GM18867 (cell line): ENCODE measurements at regions not wholly inside any gene's neighbourhood (a gene's known extent, or its start where the extent isn't known, plus 50 kb on each side); places are given as distances from the start of the nearest gene placed in this dataset.

Experiments used
- ATAC-seq: cut with Tn5 transposase; IDR thresholded peaks from one replicate; pipeline ENCODE4 v1.9.1; 2021; ENCODE audit warnings: mild to moderate bottlenecking, moderate library complexity; ENCODE audit not compliant: unreplicated experiment

DNA sequence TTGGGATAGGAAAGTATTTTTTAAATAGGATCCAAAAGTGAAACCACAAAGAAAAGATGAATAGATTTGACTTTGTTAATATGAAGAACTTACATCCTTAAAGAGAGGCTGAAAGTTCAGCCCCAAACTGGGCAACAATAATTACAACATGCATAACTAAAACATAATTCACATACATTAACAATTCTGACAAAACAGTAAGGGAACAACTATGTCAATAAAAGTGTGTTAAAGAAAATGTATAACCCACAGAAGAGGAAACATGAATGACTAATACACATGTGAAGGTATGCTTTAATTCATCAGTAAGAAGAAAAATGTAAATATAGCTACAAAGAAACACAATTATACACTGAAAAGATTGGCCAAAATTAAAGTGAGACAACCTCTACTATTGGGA, 1597.6 kb upstream of the MIR17HG start:
- ATAC-seq: no peak

DNA sequence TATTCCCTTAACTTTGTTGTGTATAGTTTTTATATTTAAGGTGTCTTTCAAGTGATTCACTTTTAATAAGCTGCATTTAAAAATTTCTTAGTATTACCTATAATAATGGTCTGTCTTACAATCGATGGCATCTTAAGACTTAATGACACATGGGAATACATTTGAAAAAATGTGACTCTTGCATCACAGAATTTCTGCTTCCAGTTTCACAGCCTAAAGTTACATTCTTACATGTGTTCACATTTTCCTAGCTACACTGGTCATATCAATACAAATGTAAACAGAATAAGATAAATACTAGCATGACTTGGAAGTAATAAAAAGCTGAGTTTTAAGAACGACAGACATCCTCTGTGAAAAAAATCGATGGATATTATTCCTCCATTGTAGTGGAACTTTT, 1597.1 kb upstream of the MIR17HG start:
- ATAC-seq: no peak

DNA sequence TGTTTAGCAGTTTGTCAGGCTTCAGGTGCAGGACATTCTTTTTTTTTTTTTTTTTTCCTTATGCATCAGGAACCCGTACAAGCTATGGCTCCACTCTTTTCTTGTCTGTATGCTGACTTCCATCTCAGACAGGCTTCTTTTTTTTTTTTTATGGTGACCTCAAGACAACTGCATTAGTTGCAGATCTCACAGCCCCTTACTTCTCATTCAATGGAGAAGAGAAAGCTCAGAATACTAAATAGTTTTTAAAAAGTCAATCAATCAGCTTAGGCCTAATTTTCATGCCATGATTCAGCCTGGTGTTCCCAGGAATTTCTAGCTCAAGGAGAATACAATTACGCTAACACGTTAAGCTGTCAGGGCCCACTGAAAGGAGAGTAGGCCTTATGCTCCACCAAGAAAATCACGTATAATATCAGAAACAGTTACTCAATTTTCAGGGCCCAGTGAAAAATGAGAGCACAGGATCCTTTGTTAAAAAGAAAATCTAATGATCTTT, 1596.0 kb upstream of the MIR17HG start:
- ATAC-seq: no peak

DNA sequence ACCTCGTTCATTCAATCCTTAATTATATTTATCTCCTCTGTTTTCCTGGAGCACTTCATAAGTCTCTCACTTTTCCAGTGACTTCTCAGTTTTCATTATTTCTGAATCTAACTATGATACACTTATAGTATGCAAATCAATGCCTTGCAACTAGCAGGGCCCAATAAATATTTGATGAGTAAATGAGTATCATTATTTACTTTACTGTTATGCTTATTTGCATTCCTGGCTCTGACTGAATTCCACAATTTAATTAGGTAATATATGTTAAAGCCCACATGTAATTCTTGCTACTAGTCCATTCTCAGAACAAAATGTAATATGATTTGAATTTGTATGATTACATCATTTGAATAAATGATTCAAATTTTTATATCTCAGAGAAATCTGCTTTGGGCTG, 1595.1 kb upstream of the MIR17HG start:
- ATAC-seq: no peak

DNA sequence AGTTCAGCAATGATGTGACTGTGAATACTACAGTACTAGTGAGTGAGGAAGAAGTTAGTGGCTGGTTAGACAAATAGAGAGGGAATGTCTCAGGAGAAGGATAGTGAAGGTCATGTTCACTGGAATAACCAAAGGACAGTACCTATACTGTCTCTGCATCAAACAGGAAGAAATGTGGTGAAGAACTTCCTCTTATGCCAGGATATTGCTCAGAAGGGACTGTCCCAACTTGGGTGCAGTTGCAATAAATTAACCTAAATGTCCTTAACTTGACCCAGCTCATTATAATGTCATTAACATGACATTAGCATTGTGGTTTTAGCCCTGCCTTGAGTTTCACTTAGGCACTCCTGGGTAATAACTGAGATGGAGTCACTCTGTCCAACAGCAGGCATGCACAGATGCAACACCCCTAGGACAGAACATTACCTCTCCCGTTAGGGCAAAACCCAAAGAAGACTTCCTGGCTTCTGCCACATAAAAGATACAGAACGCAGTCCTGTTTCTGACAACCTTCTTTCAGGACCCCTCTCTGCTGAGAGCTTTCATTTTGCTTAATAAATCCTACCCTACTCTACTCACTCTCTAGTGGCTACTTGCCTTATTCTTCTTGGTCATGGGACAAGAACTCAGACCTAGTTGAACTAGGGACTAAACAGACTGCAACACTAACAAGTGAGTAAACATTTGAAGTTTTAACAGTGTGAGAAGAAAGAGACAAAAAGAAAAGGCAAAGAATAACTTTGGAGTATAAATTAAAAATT, 1591.6 kb upstream of the MIR17HG start:
- ATAC-seq: no peak

DNA sequence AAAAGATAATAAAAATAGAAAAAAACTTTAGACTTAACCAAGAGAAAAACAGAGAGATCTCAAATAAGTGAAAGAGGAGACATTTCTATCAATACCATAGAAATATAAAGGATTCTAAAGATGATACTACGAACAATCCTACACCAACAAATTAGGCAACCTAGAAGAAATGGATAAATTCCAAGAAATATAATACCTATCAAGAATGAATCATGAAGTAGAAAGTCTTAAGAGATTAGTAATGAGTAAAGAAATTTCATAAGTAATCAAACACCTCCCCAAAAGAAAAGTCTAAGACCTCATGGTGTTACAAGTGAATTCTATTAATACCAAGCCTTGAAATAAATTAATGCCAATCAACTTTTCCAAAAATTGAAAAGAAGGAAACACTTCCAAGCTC, 1584.5 kb upstream of the MIR17HG start:
- ATAC-seq: no peak

DNA sequence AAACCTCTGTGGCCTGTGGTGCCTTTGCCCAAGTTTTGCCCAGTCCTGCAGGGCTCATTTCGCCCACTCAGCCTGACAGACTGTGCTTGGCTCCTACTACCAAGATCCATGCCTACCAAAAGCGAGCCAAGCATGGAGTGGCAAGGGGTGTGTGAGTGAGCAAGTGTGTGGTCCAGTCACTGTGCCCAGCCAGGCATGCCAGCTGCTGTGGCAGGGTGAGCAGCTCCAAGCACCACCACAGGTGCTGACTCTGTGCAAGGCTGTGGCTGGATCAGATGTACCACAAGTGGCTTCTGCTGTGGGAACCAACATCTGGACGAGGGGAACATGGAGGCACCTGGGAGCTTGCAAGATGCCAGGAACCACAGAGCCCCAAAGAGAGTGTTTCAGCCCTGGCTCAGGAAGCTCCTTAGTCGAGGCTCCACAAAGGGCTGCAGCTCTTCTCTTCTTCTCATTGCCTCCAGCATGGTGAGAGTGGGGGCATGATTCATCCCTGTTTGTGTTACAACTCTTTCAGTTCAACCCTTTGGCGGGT, 1564.2 kb upstream of the MIR17HG start:
- ATAC-seq: no peak

DNA sequence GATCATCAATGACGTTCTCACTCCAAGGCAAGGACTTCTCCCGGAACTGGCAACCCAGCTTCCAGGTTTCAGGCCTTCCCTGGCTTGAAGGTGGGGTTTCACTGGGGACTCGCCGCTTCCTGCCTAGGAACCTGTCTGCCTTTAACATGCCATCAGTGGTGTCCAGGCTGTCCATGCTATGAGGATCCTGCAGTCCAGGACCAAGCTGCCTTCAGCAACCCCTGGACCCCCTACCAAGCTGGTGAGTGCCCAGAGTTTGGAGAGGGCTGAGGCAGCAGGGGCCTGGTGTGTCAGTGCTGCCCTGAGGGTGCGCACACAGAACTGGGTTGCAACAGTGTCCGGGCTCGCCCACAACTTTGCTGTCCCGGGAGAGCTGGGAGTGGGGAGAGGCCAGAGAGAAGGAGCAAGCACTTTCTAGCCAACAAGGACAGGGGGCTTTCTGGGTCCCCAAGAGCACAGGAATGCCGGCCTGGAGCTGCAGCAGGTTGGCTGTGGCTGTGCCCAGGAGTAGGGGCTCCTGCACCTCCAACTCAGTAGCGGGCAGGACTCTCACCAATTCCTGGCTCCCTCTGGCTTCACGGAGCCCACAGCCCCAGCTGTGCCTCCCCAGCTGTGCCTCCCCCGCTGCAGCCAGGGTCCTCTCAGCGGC, 1563.2 kb upstream of the MIR17HG start:
- no peak for ATAC-seq

DNA sequence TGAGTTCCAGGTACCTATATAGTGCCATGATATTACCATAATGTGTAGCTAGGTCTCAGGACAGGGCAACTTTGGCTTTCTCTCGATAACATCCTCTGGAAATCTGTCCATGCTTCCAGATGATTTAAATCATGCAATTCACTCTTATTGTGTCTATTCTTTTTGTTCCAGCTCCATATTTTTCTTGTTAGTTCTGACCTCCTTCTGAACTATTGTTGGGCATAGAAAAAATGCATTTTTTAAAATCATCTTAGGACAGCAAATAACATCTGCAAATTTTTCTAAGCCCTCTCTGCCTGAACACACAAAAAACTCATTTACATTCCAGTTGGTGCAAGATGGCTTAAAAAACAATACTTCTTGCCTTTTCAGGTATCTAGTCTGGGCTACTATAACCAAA, 1561.0 kb upstream of the MIR17HG start:
- no peak for ATAC-seq

DNA sequence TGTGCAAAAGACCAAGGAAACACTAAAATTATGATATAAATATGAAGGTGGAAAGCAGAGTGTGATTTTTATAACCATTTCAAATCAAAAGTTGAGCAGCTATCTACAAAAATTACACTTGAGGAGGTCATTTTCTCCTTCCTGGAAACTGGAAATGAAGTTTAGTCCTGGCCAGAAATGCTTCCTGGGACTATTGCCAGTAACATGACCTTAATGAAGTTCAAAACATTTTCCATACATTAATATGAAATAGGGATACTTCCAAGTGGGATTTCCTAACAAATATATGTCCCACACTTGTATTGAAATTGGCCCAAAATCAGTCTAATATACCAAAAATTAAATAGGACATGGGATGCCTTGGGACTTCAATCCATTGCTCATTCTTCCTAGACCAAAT, 1556.8 kb upstream of the MIR17HG start:
- ATAC-seq: no peak

DNA sequence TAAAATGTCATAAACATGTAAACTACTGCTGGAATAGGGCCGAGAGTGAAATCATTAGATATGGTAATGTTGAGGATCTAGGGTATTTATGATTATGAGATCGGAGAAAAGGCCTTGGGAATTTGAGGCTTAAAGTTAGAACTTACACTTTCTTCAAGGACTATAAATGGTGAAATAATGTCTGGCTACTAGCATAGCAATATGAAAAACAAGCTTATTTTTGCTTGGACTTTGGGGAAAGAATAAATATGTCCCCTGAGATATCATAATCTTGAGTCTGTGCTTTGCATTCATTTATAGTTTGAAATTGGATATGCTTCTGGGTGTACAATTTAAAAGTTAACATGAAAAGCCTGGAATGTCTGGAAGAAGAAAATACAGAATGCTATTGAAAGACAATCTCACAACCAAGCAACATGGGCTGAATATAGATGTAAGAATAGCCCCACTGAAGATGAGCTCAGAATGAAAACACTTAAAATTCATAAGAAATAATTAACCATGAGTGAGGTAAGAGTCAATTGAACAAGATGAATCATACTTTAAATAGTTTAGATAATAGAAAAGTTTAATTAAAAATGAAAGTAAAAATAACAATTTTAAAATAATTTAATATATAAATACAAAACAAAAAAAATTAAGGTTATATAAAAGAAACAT, 1555.4 kb upstream of the MIR17HG start:
- ATAC-seq: no peak

DNA sequence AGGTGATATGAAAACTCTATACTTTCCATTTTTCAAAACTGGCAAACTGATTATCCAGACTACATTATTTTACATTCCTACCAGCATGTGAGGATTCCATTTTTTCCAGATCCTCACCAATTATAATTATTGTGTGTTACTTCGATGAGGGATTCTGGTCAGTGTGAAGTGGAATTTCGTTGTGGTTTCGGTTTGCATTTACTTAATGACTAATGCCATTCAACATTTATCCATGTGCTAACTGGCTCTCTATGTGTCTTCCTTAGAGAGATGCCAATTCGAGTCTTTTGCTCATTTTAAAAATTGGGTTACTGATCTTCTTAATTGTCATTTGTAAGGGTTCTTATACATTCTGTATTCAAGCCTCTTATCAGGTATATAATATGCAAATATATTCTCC, 1551.3 kb upstream of the MIR17HG start:
- no peak for ATAC-seq

DNA sequence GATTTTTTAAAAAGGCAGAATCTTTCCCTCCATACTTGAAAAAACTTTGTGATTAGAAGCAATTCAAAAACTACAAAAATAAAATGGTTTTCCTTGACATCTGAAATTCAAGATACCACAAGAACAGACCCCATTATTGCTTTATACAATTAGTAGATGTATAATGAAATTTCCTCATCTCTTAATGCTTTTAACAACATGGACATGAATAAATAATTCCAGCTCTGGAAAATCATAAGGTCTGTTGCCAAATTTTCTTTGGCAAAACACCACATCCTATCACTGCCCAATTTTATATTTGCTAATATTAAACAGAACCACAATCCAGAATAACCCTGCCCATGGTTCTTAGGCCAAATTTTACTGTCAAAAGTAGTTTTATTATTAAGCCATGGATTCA, 1543.6 kb upstream of the MIR17HG start:
- ATAC-seq: no peak

DNA sequence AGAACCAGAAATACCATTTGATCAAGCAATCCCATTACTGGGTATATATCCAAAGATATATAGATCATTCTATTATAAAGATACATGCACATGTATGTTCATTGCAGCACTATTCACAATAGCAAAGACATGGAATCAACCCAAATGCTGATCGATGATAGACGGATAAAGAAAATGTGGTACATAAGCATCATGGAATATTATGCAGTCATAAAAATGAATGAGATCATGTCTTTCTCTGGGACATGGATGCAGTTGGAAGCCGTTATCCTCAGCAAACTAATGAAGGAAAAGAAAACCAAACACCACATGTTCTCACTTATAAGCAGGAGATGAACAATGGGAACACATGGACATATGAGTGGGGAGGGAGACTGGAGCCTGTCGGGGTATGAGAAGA, 1540.9 kb upstream of the MIR17HG start:
- ATAC-seq: no peak

DNA sequence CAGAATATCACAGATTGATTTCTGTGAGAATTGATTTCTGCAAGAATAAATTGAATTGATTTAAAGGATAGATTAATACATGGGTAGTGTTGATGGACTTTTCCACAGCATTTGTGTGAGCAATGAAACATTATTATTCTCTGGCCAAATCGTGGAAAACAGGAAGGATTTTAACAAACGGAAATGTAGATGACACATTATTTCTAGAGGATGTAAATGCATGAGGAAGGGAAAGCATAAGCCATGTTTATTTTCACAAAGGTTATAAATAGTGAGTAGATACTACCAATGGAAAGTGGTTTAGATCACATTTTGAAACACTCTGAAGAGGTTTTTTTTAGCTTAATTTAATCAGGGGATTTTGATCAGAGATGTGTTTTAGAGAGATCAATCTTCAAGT, 1534.6 kb upstream of the MIR17HG start:
- ATAC-seq: no peak

DNA sequence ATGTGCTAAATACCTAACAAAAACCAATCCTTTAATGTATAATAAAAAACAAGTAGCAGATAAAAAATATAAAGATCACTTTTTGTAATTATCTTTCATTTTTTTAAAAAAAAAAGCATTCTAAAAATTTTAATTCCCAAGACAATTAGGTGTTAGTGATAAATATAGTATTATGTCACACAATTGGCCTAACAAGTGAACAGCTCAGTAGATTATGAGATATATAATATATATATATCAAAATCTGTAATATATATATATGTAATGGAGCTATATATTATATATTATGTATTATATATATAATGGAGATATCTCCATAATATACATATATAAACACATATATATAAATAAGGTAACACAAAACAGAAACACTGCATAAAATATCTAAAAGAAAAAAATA, 1531.1 kb upstream of the MIR17HG start:
- no peak for ATAC-seq

DNA sequence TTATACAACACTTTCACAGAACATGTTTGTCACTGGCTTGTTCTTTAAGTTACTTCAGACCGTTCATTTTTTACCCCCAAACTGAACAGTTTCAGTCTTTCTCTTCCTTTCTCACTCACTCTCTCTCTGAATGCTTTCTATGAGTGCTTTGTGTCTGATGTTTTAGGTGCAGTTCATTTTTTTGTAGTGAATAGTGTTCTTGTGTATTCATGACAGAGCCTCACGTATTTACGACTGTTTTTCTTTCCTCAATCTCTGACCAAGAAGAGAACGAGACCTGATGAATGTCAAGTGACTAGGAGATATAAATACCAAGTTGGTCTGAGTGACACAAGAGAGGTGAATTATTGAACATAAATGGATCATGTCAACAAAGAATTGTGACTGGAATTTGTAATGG, 1525.0 kb upstream of the MIR17HG start:
- ATAC-seq: no peak

DNA sequence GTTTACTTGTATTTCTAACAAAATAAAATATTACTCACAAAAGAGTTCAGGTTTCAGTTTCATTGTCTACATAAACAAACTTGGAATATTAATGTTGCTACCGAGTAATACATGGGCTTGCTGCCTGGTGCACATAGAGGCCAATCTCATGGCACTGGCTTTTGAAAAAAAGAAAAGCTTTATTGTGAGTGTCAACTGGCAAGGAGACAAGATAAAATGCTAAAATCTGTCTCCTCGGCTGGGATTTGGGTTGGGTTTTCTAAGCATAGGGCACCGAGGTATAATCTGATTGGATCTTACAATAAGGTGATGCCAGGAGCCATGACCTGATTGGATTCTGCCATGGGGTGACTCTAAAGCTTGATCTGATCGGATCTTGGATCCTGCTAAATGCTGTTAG, 1519.9 kb upstream of the MIR17HG start:
- no peak for ATAC-seq

DNA sequence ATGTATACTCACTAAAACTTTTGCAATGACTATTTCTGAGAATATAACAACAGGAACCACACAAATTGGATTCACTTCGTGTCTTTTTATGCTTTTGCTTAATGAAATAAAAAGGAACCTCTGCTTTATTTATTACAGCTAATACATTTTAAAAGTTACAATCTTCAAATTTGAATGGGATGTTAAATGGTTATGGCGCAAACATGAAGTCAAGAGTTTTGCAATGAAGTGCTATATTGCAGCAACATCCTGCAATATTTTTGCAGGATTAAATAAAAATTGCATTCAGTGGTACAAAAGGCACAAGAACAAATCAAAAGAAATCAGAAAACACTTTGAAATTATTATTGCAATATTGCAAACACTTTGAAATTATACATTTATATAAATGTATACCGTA, 1519.0 kb upstream of the MIR17HG start:
- no peak for ATAC-seq

DNA sequence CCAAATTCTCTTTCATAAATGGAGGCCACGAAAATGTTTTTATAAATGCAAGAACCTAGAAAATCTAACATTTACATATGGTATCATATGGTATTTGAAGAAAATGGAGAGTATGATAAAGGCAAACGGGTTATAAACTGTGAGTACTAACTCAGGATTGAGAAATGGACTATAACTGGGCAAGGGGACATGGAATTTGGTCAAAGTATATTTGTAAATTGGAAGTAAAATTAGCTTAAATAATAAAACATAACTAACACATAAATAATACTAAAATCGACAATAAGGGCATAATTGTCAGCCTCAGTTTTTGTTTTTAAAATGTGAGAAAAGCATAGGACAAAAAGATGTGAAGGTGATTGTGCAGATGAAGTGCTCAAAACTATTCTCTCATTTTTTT, 1516.3 kb upstream of the MIR17HG start:
- ATAC-seq: no peak

DNA sequence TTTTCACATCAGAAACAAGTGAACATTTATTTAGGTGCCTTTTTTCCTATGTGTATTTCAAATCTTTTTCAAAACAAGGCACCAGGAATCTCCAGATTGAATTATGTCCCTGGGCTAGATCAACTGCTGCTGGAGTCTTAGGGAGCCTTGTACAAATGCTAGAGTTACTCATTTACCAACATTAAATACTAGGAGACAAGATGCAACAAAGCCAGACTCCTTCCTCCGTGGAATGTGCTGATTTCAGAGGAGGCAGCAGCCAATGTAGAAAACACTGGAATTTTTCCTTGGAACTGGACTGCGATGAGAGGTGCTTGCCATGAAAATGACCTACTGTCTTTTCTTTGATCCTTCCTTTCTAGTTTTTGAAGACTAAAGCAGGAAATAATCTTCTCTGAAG, 1514.7 kb upstream of the MIR17HG start:
- no peak for ATAC-seq

DNA sequence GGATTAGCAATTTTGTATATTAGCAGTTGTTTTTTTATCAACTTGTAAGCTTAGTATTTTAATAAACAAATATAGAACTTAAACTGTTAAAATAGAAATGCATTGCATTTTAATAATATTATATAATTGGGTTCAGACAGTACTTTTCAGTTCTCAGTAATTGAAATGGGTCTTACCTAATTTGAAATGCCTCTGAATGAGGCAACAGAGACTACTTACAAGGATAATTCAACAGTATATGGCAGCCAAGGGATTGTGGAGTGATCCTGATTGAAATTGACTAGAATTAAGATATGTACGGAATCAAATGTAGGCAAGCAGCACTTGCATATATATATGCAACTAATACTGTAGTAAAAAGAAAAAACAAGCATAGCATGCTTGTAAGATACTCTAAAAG, 1503.9 kb upstream of the MIR17HG start:
- ATAC-seq: no peak
